ENCODE measurements at regions not wholly inside any gene's neighbourhood (a gene's known extent, or its start where the extent isn't known, plus 50 kb on each side); places are given as distances from the start of the nearest gene placed in this dataset.

- Histone ChIP-seq H3K9me3 (ENCODE audit: low read depth) (no peaks in the 10 kb centered on the region), H2AFZ (no peak overlapping the region), H3K79me2 (no peaks in the 10 kb centered on the region), H3K9me2 (replicated peaks; ENCODE audit: insufficient read depth) (no peaks in the 10 kb centered on the region), H3K27me3 (no peaks in the 10 kb centered on the region), H3K4me2 (no peak overlapping the region), H3K36me3 (replicated peaks; ENCODE audit: insufficient read depth, low read depth) (no peaks in the 10 kb centered on the region), H4K20me1 (ENCODE audit: insufficient read depth, poor library complexity, severe bottlenecking) (no peaks in the 10 kb centered on the region), H3K27ac (peak overlapping the region; percentile 8), H3K4me1 (ENCODE audit: insufficient read depth) (peaks cover 16% of the 10 kb centered on the region), H3K4me3 (no peak overlapping the region)
- no peak for DNase-seq (ENCODE audit: low spot score)
- TF ChIP-seq EZH2phosphoT487 (IDR thresholded peaks at IDR 0.05; ENCODE audit: low read depth, severe bottlenecking, unreplicated experiment), result no peak
- no peak for TF ChIP-seq CTCF (IDR thresholded peaks at IDR 0.05; ENCODE audit: poor library complexity)
- TF ChIP-seq EZH2 (IDR thresholded peaks at IDR 0.05; ENCODE audit: borderline replicate concordance), result no peak
- WGBS (ENCODE audit: low lambda C conversion rate, missing lambda C conversion rate), result 66% methylated on average over 10 of the region's 10 CpGs
These were observed 52.0 kb downstream of the MAGEF1 start for GRCh38 chr3:184659797-184660301.

- no peak overlapping the region for H3K4me3 ChIP-seq
- H3K27me3 ChIP-seq, result no peaks in the 10 kb centered on the region
- H3K9me2 ChIP-seq (replicated peaks; ENCODE audit: insufficient read depth), result no peaks in the 10 kb centered on the region
- no peak for TF ChIP-seq EZH2phosphoT487 (IDR thresholded peaks at IDR 0.05; ENCODE audit: low read depth, severe bottlenecking, unreplicated experiment)
- TF ChIP-seq EZH2 (IDR thresholded peaks at IDR 0.05; ENCODE audit: borderline replicate concordance), result no peak
- TF ChIP-seq CTCF (IDR thresholded peaks at IDR 0.05; ENCODE audit: poor library complexity), result no peak
- H3K79me2 ChIP-seq, result no peaks in the 10 kb centered on the region
- no peak for DNase-seq (ENCODE audit: low spot score)
- H4K20me1 ChIP-seq (ENCODE audit: insufficient read depth, poor library complexity, severe bottlenecking), result no peaks in the 10 kb centered on the region
- no peaks in the 10 kb centered on the region for H3K36me3 ChIP-seq (replicated peaks; ENCODE audit: insufficient read depth, low read depth)
- no peak overlapping the region for H3K27ac ChIP-seq
- H3K4me2 ChIP-seq, result no peak overlapping the region
- H3K4me1 ChIP-seq (ENCODE audit: insufficient read depth), result peaks cover 16% of the 10 kb centered on the region
- no peak overlapping the region for H2AFZ ChIP-seq
- WGBS (ENCODE audit: low lambda C conversion rate, missing lambda C conversion rate), result 78% methylated on average over 10 of the region's 10 CpGs
- no peaks in the 10 kb centered on the region for H3K9me3 ChIP-seq (ENCODE audit: low read depth)
These were observed 53.5 kb downstream of the MAGEF1 start for GRCh38 chr3:184658223-184658928.

- Histone ChIP-seq H3K4me2 (no peak overlapping the region), H3K9me3 (ENCODE audit: low read depth) (no peaks in the 10 kb centered on the region), H2AFZ (no peak overlapping the region), H3K79me2 (no peaks in the 10 kb centered on the region), H3K4me1 (ENCODE audit: insufficient read depth) (peaks cover 16% of the 10 kb centered on the region), H4K20me1 (ENCODE audit: insufficient read depth, poor library complexity, severe bottlenecking) (no peaks in the 10 kb centered on the region), H3K27me3 (no peaks in the 10 kb centered on the region), H3K36me3 (replicated peaks; ENCODE audit: insufficient read depth, low read depth) (no peaks in the 10 kb centered on the region), H3K27ac (no peak overlapping the region), H3K4me3 (no peak overlapping the region), H3K9me2 (replicated peaks; ENCODE audit: insufficient read depth) (no peaks in the 10 kb centered on the region)
- TF ChIP-seq EZH2 (IDR thresholded peaks at IDR 0.05; ENCODE audit: borderline replicate concordance) (no peak), EZH2phosphoT487 (IDR thresholded peaks at IDR 0.05; ENCODE audit: low read depth, severe bottlenecking, unreplicated experiment) (no peak), CTCF (IDR thresholded peaks at IDR 0.05; ENCODE audit: poor library complexity) (no peak)
- WGBS (ENCODE audit: low lambda C conversion rate, missing lambda C conversion rate), result 74% methylated on average over 10 of the region's 10 CpGs
- DNase-seq (ENCODE audit: low spot score), result no peak
These were observed 54.8 kb downstream of the MAGEF1 start for GRCh38 chr3:184656829-184657681.
